K562 (cell line): ENCODE measurements at regions not wholly inside any gene's neighbourhood (a gene's known extent, or its start where the extent isn't known, plus 50 kb on each side); places are given as distances from the start of the nearest gene placed in this dataset.

Source experiments
- ARID1B ChIP-seq: fragments of 450-650 bp; IDR thresholded peaks from 2 replicates; pipeline ENCODE4 v1.6.1; 2016; ENCODE audit warnings: antibody characterized with exemption, mild to moderate bottlenecking, inconsistent platforms
- FOXJ2 ChIP-seq: fragments of 200-800 bp; sonication (Bioruptor generic); IDR thresholded peaks from 2 replicates; pipeline ENCODE4 v1.6.1; 2016; ENCODE audit warnings: missing genetic modification characterization, missing compliant biosample characterization
- ZNF253 ChIP-seq: fragments of 250-450 bp; sonication (Bioruptor Pico); conservative IDR thresholded peaks from 2 replicates; pipeline ENCODE4 v1.6.1; 2021; ENCODE audit warnings: mild to moderate bottlenecking
- TF ChIP-seq, protein P1 (sequence below): fragments of 200-600 bp; sonication (generic); IDR thresholded peaks from one replicate; pipeline ENCODE4 v1.6.1; 2012; ENCODE audit warnings: mild to moderate bottlenecking, low read depth, low read length, inconsistent platforms

DNA sequence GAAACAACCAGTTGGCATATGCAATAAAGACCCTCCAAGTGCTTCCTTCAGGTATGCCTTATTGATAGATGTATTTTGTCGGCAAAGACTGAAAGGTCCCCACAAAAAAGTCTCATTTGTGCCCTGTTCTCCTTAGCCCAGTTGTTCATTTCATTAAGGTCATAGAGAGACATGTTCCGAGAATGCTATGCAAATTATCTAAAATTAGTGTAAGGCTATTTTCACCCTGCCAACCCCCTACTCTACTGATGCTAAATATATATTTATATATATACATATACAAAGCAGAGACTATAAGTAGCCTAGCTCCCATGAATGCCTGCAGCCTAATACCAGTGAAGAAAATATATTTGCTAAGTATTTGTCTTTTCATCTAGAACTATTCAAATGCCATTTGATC, 96.7 kb upstream of the ADO start (continued):
- TF ChIP-seq, protein P1, sequence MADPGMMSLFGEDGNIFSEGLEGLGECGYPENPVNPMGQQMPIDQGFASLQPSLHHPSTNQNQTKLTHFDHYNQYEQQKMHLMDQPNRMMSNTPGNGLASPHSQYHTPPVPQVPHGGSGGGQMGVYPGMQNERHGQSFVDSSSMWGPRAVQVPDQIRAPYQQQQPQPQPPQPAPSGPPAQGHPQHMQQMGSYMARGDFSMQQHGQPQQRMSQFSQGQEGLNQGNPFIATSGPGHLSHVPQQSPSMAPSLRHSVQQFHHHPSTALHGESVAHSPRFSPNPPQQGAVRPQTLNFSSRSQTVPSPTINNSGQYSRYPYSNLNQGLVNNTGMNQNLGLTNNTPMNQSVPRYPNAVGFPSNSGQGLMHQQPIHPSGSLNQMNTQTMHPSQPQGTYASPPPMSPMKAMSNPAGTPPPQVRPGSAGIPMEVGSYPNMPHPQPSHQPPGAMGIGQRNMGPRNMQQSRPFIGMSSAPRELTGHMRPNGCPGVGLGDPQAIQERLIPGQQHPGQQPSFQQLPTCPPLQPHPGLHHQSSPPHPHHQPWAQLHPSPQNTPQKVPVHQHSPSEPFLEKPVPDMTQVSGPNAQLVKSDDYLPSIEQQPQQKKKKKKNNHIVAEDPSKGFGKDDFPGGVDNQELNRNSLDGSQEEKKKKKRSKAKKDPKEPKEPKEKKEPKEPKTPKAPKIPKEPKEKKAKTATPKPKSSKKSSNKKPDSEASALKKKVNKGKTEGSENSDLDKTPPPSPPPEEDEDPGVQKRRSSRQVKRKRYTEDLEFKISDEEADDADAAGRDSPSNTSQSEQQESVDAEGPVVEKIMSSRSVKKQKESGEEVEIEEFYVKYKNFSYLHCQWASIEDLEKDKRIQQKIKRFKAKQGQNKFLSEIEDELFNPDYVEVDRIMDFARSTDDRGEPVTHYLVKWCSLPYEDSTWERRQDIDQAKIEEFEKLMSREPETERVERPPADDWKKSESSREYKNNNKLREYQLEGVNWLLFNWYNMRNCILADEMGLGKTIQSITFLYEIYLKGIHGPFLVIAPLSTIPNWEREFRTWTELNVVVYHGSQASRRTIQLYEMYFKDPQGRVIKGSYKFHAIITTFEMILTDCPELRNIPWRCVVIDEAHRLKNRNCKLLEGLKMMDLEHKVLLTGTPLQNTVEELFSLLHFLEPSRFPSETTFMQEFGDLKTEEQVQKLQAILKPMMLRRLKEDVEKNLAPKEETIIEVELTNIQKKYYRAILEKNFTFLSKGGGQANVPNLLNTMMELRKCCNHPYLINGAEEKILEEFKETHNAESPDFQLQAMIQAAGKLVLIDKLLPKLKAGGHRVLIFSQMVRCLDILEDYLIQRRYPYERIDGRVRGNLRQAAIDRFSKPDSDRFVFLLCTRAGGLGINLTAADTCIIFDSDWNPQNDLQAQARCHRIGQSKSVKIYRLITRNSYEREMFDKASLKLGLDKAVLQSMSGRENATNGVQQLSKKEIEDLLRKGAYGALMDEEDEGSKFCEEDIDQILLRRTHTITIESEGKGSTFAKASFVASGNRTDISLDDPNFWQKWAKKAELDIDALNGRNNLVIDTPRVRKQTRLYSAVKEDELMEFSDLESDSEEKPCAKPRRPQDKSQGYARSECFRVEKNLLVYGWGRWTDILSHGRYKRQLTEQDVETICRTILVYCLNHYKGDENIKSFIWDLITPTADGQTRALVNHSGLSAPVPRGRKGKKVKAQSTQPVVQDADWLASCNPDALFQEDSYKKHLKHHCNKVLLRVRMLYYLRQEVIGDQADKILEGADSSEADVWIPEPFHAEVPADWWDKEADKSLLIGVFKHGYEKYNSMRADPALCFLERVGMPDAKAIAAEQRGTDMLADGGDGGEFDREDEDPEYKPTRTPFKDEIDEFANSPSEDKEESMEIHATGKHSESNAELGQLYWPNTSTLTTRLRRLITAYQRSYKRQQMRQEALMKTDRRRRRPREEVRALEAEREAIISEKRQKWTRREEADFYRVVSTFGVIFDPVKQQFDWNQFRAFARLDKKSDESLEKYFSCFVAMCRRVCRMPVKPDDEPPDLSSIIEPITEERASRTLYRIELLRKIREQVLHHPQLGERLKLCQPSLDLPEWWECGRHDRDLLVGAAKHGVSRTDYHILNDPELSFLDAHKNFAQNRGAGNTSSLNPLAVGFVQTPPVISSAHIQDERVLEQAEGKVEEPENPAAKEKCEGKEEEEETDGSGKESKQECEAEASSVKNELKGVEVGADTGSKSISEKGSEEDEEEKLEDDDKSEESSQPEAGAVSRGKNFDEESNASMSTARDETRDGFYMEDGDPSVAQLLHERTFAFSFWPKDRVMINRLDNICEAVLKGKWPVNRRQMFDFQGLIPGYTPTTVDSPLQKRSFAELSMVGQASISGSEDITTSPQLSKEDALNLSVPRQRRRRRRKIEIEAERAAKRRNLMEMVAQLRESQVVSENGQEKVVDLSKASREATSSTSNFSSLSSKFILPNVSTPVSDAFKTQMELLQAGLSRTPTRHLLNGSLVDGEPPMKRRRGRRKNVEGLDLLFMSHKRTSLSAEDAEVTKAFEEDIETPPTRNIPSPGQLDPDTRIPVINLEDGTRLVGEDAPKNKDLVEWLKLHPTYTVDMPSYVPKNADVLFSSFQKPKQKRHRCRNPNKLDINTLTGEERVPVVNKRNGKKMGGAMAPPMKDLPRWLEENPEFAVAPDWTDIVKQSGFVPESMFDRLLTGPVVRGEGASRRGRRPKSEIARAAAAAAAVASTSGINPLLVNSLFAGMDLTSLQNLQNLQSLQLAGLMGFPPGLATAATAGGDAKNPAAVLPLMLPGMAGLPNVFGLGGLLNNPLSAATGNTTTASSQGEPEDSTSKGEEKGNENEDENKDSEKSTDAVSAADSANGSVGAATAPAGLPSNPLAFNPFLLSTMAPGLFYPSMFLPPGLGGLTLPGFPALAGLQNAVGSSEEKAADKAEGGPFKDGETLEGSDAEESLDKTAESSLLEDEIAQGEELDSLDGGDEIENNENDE: no peak
- TF ChIP-seq ZNF253 (CRISPR knock-in tag): no peak
- TF ChIP-seq ARID1B: no peak
- TF ChIP-seq FOXJ2: no peak
